Fibroblast of pulmonary artery (primary cell): ENCODE measurements at regions not wholly inside any gene's neighbourhood (a gene's known extent, or its start where the extent isn't known, plus 50 kb on each side); places are given as distances from the start of the nearest gene placed in this dataset.

Experiments
- DNase-seq: peaks from one replicate; pipeline ENCODE4 v3.0.0-alpha.2; 2010; ENCODE audit warnings: low read depth
- H3K4me3 ChIP-seq: replicated peaks from 2 replicates; pipeline ENCODE4 v1.5.1; 2011; ENCODE audit warnings: low read depth, mild to moderate bottlenecking, control low read depth, low read length, moderate library complexity
- TF ChIP-seq, protein P1 (sequence below): IDR thresholded peaks from 2 replicates; pipeline ENCODE4 v1.5.1; 2011; ENCODE audit warnings: mild to moderate bottlenecking, control low read depth, low read length, inconsistent platforms; ENCODE audit errors: missing control alignments

DNA sequence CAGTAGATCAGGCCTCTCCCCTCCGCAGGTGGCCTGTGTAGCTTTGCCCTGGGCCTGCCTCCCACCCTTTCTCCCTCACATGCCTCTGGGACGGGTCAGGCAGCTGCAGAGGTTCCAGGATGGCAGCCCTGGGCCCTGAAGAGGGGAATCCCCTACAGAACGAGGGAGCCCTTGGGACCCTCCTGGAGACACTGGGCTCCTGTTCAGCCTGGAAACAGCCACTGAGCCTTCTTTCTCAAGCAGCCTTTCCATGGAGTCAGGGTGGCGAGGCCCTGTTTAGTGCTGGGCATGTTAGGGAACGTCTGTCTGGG, 720.9 kb downstream of the BRD1 start:
- TF ChIP-seq, protein P1, sequence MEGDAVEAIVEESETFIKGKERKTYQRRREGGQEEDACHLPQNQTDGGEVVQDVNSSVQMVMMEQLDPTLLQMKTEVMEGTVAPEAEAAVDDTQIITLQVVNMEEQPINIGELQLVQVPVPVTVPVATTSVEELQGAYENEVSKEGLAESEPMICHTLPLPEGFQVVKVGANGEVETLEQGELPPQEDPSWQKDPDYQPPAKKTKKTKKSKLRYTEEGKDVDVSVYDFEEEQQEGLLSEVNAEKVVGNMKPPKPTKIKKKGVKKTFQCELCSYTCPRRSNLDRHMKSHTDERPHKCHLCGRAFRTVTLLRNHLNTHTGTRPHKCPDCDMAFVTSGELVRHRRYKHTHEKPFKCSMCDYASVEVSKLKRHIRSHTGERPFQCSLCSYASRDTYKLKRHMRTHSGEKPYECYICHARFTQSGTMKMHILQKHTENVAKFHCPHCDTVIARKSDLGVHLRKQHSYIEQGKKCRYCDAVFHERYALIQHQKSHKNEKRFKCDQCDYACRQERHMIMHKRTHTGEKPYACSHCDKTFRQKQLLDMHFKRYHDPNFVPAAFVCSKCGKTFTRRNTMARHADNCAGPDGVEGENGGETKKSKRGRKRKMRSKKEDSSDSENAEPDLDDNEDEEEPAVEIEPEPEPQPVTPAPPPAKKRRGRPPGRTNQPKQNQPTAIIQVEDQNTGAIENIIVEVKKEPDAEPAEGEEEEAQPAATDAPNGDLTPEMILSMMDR, result no peak
- H3K4me3 ChIP-seq, result no peak overlapping the region
- DNase-seq, result no peak

DNA sequence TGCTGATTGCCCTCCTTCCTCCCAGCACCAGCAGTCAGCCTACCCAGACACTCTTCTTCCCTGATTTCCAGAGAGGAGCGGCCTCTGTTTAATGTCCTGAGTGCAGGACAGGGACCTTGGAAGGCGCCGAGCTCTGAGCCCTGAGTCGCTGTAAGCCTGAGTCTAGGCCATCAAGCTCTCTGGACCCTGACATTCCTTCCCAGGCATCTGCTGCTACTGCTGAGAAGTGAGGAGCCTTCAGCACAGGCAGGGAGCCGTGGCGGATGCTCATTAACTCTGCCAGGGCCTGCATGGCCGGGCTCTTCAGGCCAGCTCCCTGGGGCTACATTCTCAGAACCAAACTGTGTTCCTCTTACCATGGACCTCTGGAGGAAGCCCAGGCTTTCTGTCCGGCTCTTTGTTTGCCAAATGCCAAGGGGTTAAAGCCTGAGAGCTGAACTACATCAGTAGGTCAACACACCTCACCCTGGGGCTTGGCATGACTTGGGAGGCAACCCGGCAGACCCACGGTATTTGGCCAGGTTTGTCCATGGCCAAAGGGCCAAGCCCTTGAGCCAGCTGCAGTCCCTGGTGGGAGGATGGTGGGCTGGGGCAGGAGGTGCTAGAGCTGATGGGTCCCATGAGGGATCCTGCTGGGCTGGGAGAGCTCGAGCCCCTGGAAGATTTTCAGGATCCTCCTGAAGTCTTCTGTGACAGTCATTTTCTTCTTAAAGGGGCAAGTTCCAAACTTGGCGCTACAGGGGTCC, 721.4 kb downstream of the BRD1 start:
- TF ChIP-seq, protein P1, result no peak

DNA sequence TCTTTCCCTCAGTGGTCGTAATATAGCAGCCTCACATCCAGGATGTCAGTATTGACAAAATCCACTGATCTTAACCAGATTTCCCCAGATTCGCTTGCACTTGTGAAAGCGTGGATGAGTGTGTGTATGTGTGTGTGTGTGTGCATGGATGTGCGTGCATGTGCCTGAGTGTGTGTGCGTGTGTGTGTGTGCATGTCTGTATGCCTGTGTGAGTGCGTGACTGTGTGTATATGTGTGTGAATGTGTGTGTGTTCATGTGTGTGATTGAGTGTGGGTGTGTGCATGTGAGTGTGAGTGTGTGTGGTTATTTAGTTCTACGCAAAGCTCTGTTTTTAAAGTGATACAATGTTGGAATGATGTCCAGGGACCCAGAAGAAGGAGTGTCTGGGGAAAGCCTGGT, 723.2 kb downstream of the BRD1 start:
- no peak for DNase-seq
- TF ChIP-seq, protein P1, result no peak
- no peak overlapping the region for H3K4me3 ChIP-seq

More for the DNA sequence above, 721.4 kb downstream of the BRD1 start:
- no peak for DNase-seq
- no peak overlapping the region for H3K4me3 ChIP-seq

DNA sequence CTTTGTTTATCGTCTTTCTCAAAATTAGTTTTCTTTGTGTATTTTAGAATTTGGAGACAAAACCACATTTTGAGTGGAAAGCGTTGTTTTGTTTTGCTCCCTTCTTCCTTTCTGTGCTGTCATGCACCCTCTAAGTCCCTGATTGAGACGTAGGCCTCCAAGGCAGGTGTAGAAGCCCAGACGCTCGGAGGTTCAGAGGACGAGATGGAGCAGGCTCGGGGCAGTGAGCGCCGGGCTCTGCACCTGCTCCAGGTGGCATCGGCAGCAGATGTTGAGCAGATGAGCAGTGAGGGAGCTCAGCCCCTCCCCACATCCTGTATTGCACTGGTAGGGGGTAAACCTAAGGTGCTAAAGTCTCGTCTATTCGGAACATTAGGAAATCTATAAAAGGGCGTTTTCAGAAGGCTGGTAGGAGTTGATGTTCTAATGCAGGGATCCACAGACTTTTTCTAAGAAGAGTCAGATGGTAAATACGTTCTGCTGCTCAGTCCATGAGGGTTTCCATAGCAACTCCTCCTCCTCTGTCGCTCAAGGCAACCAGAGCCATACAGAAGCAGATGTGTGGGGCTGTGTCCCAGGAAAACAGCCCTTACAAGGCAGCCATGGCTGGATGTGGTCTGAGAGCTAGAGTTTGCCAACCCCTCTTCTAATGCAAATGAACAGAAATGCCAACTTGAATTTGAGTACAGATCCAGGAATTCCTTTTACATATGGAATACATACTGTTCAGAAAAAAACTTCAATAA, 724.2 kb downstream of the BRD1 start:
- DNase-seq, result no peak
- H3K4me3 ChIP-seq, result no peak overlapping the region
- TF ChIP-seq, protein P1, result no peak

DNA sequence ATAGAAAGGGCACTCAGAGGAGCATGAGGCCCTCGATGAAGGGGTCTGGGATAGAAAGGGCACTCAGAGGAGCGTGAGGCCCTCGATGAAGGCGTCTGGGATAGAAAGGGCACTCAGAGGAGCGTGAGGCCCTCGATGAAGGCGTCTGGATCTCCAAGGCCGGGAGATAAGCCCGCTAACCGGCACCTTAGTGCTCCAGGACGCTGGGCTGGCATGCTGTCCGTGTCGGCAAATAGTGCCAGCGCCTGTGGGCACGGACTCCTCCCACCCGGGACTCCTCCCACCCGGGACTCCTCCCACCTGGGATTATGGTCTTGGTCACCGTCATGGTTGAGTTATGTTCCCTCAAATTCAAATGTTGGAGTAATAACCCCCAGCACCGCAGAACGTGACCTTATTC, 725.3 kb downstream of the BRD1 start:
- TF ChIP-seq, protein P1, result no peak
- H3K4me3 ChIP-seq, result no peak overlapping the region
- DNase-seq, result no peak

DNA sequence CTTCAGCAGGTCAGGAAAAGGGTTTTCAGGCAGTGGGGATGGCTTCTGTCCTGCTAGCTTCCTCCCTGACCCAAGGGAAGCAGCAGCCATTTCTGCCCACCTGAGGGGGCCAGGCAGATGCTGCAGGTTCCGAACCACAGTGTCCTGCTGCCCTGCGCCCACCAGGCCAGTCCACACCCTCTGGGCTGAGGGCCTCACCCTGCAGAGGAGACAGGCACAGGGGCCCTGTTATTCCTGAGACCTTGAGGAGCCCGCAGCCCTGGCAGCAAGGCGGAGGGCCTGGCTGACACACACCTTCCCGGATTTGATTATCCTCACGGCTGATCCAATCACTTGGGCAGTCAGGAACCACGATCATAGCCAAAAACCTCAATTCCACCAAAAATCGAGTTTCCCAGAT, 725.8 kb downstream of the BRD1 start:
- DNase-seq, result no peak
- TF ChIP-seq, protein P1, result no peak
- no peak overlapping the region for H3K4me3 ChIP-seq
